Ectodermal cell (in vitro differentiated cells): ENCODE measurements at regions not wholly inside any gene's neighbourhood (a gene's known extent, or its start where the extent isn't known, plus 50 kb on each side); places are given as distances from the start of the nearest gene placed in this dataset.
"Not testable (repeated sequence)": the region's sequence is repeated elsewhere in the genome, so short reads cannot be mapped to it uniquely, and the experiment has no call there.

Experiments
- H3K27ac ChIP-seq: 2 replicates; pipeline ENCODE4 v1.7.0; 2013; ENCODE audit warnings: mild to moderate bottlenecking, low read depth, low read length; ENCODE audit not compliant: insufficient read depth, poor library complexity, severe bottlenecking
- H3K27me3 ChIP-seq: 2 replicates; pipeline ENCODE4 v1.7.0; 2013; ENCODE audit warnings: mild to moderate bottlenecking, low read length; ENCODE audit not compliant: insufficient read depth, control insufficient read depth, poor library complexity, severe bottlenecking
- H3K36me3 ChIP-seq: one replicate; pipeline ENCODE4 v1.7.0; 2013; ENCODE audit warnings: low read length; ENCODE audit not compliant: control insufficient read depth, insufficient read depth
- H3K4me1 ChIP-seq: one replicate; pipeline ENCODE4 v1.7.0; 2013; ENCODE audit warnings: low read length; ENCODE audit not compliant: control insufficient read depth, insufficient read depth
- H3K4me3 ChIP-seq: 2 replicates; pipeline ENCODE4 v1.7.0; 2013; ENCODE audit warnings: low read depth, low read length, control low read depth; ENCODE audit not compliant: insufficient read depth
- H3K9me3 ChIP-seq: 2 replicates; pipeline ENCODE4 v1.7.0; 2013; ENCODE audit warnings: mild to moderate bottlenecking, low read length, moderate library complexity; ENCODE audit not compliant: control insufficient read depth
- WGBS, 2 experiments: methylation state at CpG; one replicate each; pipeline ENCODE4 v1.1.7; 2013; ENCODE audit warnings: missing lambda C conversion rate in 2 of 2; 5-methylcytosine and 5-hydroxymethylcytosine counted together

- Histone ChIP-seq H3K4me1 (peaks cover 5% of the 10 kb centered on the region), H3K27me3 (no peaks in the 10 kb centered on the region), H3K27ac (no peak overlapping the region), H3K9me3 (no peaks in the 10 kb centered on the region), H3K36me3 (no peaks in the 10 kb centered on the region), H3K4me3 (no peak overlapping the region)
- WGBS, 2 experiments = 83 to 87% methylated on average over 7 of the region's 7 CpGs
These were observed 496.9 kb upstream of the TNP1 start for GRCh38 chr2:217356781-217357180.

GRCh38 chr2:217356142-217356541 is 496.3 kb upstream of the TNP1 start:
- H3K4me1 ChIP-seq = peaks cover 5% of the 10 kb centered on the region
- H3K4me3 ChIP-seq = no peak overlapping the region
- 86 to 95% methylated on average over 1 of the region's 1 CpG for WGBS, 2 experiments
- no peaks in the 10 kb centered on the region for H3K27me3 ChIP-seq
- no peaks in the 10 kb centered on the region for H3K36me3 ChIP-seq
- no peaks in the 10 kb centered on the region for H3K9me3 ChIP-seq
- no peak overlapping the region for H3K27ac ChIP-seq

GRCh38 chr2:217353591-217353990 is 493.7 kb upstream of the TNP1 start:
- no peaks in the 10 kb centered on the region for H3K27me3 ChIP-seq
- H3K4me1 ChIP-seq = peaks cover 5% of the 10 kb centered on the region
- no peaks in the 10 kb centered on the region for H3K36me3 ChIP-seq
- WGBS, 2 experiments = 94% methylated on average over 4 of the region's 4 CpGs
- H3K4me3 ChIP-seq = no peak overlapping the region
- no peak overlapping the region for H3K27ac ChIP-seq
- H3K9me3 ChIP-seq = no peaks in the 10 kb centered on the region

GRCh38 chr2:217351378-217351777 is 491.5 kb upstream of the TNP1 start:
- H3K27me3 ChIP-seq = no peaks in the 10 kb centered on the region
- H3K4me3 ChIP-seq = no peak overlapping the region
- WGBS, 2 experiments = 75 to 79% methylated on average over 5 of the region's 5 CpGs
- no peaks in the 10 kb centered on the region for H3K9me3 ChIP-seq
- H3K36me3 ChIP-seq = no peaks in the 10 kb centered on the region
- peaks cover 3% of the 10 kb centered on the region for H3K4me1 ChIP-seq
- no peak overlapping the region for H3K27ac ChIP-seq

- WGBS, 2 experiments = 0% methylated on average over 1 of the region's 1 CpG
- H3K36me3 ChIP-seq = no peaks in the 10 kb centered on the region
These were observed 489.4 kb upstream of the TNP1 start for GRCh38 chr2:217349251-217349650.

GRCh38 chr2:217347630-217348029 is 487.8 kb upstream of the TNP1 start:
- H3K4me1 ChIP-seq, H3K36me3 ChIP-seq, H3K4me3 ChIP-seq, H3K27me3 ChIP-seq, H3K9me3 ChIP-seq, H3K27ac ChIP-seq: not testable (repeated sequence)
- 45% methylated on average over 2 of the region's 3 CpGs for WGBS, 2 experiments

More at GRCh38 chr2:217349251-217349650, 489.4 kb upstream of the TNP1 start:
- Histone ChIP-seq H3K4me1 (no peaks in the 10 kb centered on the region), H3K4me3 (no peak overlapping the region), H3K27me3 (no peaks in the 10 kb centered on the region), H3K9me3 (no peaks in the 10 kb centered on the region), H3K27ac (no peak overlapping the region)

GRCh38 chr2:217346043-217346442 is 486.2 kb upstream of the TNP1 start:
- not testable (repeated sequence) for H3K36me3 ChIP-seq, H3K27ac ChIP-seq, H3K4me3 ChIP-seq, H3K4me1 ChIP-seq, H3K9me3 ChIP-seq, H3K27me3 ChIP-seq
- WGBS, 2 experiments = 90 to 100% methylated on average over 1 of the region's 1 CpG

- WGBS, 2 experiments = 93 to 100% methylated on average over 1 of the region's 1 CpG
These were observed 481.0 kb upstream of the TNP1 start for GRCh38 chr2:217340899-217341298.

GRCh38 chr2:217340176-217340575 is 480.3 kb upstream of the TNP1 start:
- Histone ChIP-seq H3K9me3 (no peaks in the 10 kb centered on the region), H3K27me3 (no peaks in the 10 kb centered on the region), H3K36me3 (no peaks in the 10 kb centered on the region), H3K27ac (no peak overlapping the region), H3K4me1 (no peaks in the 10 kb centered on the region), H3K4me3 (no peak overlapping the region)

More at GRCh38 chr2:217340899-217341298, 481.0 kb upstream of the TNP1 start:
- H3K9me3 ChIP-seq = no peaks in the 10 kb centered on the region
- no peaks in the 10 kb centered on the region for H3K4me1 ChIP-seq
- H3K27ac ChIP-seq = no peak overlapping the region
- no peak overlapping the region for H3K4me3 ChIP-seq
- H3K27me3 ChIP-seq = no peaks in the 10 kb centered on the region
- no peaks in the 10 kb centered on the region for H3K36me3 ChIP-seq

- Histone ChIP-seq H3K27me3 (no peaks in the 10 kb centered on the region), H3K36me3 (no peaks in the 10 kb centered on the region), H3K9me3 (no peaks in the 10 kb centered on the region), H3K4me3 (no peak overlapping the region), H3K27ac (no peak overlapping the region), H3K4me1 (no peaks in the 10 kb centered on the region)
- 97 to 98% methylated on average over 5 of the region's 5 CpGs for WGBS, 2 experiments
These were observed 479.9 kb upstream of the TNP1 start for GRCh38 chr2:217339753-217340152.

- 83 to 94% methylated on average over 3 to 4 of the region's 4 CpGs for WGBS, 2 experiments
- Histone ChIP-seq H3K36me3 (no peaks in the 10 kb centered on the region), H3K4me1 (no peaks in the 10 kb centered on the region), H3K27ac (no peak overlapping the region), H3K9me3 (no peaks in the 10 kb centered on the region), H3K27me3 (no peaks in the 10 kb centered on the region), H3K4me3 (no peak overlapping the region)
These were observed 478.5 kb upstream of the TNP1 start for GRCh38 chr2:217338306-217338916.
